ENCODE measurements at regions not wholly inside any gene's neighbourhood (a gene's known extent, or its start where the extent isn't known, plus 50 kb on each side); places are given as distances from the start of the nearest gene placed in this dataset.

DNA sequence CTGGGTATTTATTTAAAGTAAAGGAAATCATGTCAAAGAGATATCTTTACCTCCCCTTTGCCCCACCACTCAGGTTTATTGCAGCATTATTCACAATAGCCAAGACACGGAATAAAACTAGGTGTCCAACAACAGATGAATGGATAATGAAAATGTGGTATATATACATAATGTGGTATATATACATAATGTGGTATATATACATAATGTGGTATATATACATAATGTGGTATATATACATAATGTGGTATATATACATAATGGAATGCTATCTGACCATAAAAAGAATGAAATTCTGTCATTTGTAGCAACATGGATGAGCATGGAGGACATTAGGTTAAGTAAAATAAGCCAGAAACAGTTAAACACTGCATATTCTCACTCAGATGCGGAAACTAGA is 262.6 kb upstream of the PLXNA2 start:
- no peak for TF ChIP-seq POLR2A (IDR thresholded peaks at IDR 0.05)
- no peak for TF ChIP-seq EP300 (IDR thresholded peaks at IDR 0.05; ENCODE audit: low read depth)
